Left lung (tissue), 4 donors: ENCODE measurements at regions not wholly inside any gene's neighbourhood (a gene's known extent, or its start where the extent isn't known, plus 50 kb on each side); places are given as distances from the start of the nearest gene placed in this dataset.

ENCODE experiments used
- ATAC-seq: fragments of 200-7000 bp; cut with Tn5 transposase; one replicate; pipeline ENCODE4 v1.9.1; 2020; ENCODE audit warnings: moderate library complexity
- DNase-seq, 4 donors: peaks; one replicate each; pipeline ENCODE4 v3.0.0-alpha.2; 2013 to 2020
- H3K27ac ChIP-seq, 2 donors: fragments of 200-600 bp; sonication (generic) in 1 of 2; one replicate each; pipeline versions ENCODE4 v1.5.0 to v1.8.0; 2020 to 2021
- H3K27me3 ChIP-seq, 2 donors: fragments of 200-600 bp; sonication (generic) in 1 of 2; one replicate each; pipeline versions ENCODE4 v1.5.0 to v1.8.0; 2020 to 2021
- H3K36me3 ChIP-seq, 2 donors: fragments of 200-600 bp; sonication (generic) in 1 of 2; one replicate each; pipeline versions ENCODE4 v1.5.0 to v1.8.0; 2020 to 2021
- H3K4me1 ChIP-seq, 2 donors: fragments of 200-600 bp; one replicate each; pipeline ENCODE4 v1.8.0; 2021
- H3K4me3 ChIP-seq, 2 donors: fragments of 200-600 bp; sonication (generic) in 1 of 2; one replicate each; pipeline versions ENCODE4 v1.5.0 to v1.8.0; 2020 to 2021; ENCODE audit warnings: mild to moderate bottlenecking in 1 of 2
- H3K9me3 ChIP-seq, 2 donors: fragments of 200-600 bp; sonication (generic) in 1 of 2; one replicate each; pipeline versions ENCODE4 v1.5.0 to v1.8.0; 2020 to 2021
- CTCF ChIP-seq, 2 donors: fragments of 200-600 bp; sonication (generic) in 1 of 2; IDR thresholded peaks; one replicate each; pipeline versions ENCODE4 v1.5.0 to v1.8.0; 2021; ENCODE audit warnings: antibody characterized with exemption in 2 of 2
- intact Hi-C, 2 donors: fragments of 100-400 bp; cut with DNase I; formaldehyde crosslinking; loops; one replicate each; pipeline versions ENCODE4 v1.11.2 to v1.14.2; 2022
- donor health status: DM: no; HTN: yes; CAD: no.
- donor health status: DM: no; HTN: no; CAD: no.

- ATAC-seq: no peak
- DNase-seq: no peak
- Histone ChIP-seq H3K9me3 (peaks cover 0 to 3% of the 10 kb centered on the region in 2 donors), H3K36me3 (no peaks in the 10 kb centered on the region), H3K27me3 (no peaks in the 10 kb centered on the region), H3K27ac (no peak overlapping the region), H3K4me1 (no peaks in the 10 kb centered on the region), H3K4me3 (no peak overlapping the region)
- no peak for TF ChIP-seq CTCF (IDR thresholded peaks at IDR 0.05)
- intact Hi-C loops: no loop called here
Measured at GRCh38 chr3:25338158-25338725, 89.8 kb upstream of the RARB start.

- H3K27ac ChIP-seq: no peak overlapping the region
- TF ChIP-seq CTCF (IDR thresholded peaks at IDR 0.05): no peak
- H3K36me3 ChIP-seq: no peaks in the 10 kb centered on the region
- DNase-seq (no peak), ATAC-seq (no peak)
- no peaks in the 10 kb centered on the region for H3K27me3 ChIP-seq
- no peak overlapping the region for H3K4me3 ChIP-seq
- intact Hi-C loops: no loop called here
- no peaks in the 10 kb centered on the region for H3K4me1 ChIP-seq
- H3K9me3 ChIP-seq: peaks cover 0 to 1% of the 10 kb centered on the region in 2 donors
Measured at GRCh38 chr3:25339225-25339624, 88.8 kb upstream of the RARB start.

GRCh38 chr3:25344670-25345069, 83.4 kb upstream of the RARB start:
- TF ChIP-seq CTCF (IDR thresholded peaks at IDR 0.05): no peak
- H3K4me1 ChIP-seq: no peaks in the 10 kb centered on the region
- intact Hi-C loops: no loop called here
- no peak for DNase-seq
- H3K27ac ChIP-seq: no peak overlapping the region
- ATAC-seq: no peak
- H3K9me3 ChIP-seq: no peaks in the 10 kb centered on the region
- H3K4me3 ChIP-seq: no peak overlapping the region
- no peaks in the 10 kb centered on the region for H3K36me3 ChIP-seq
- no peaks in the 10 kb centered on the region for H3K27me3 ChIP-seq

- no peaks in the 10 kb centered on the region for H3K9me3 ChIP-seq
- no peaks in the 10 kb centered on the region for H3K27me3 ChIP-seq
- no peak overlapping the region for H3K27ac ChIP-seq
- TF ChIP-seq CTCF (IDR thresholded peaks at IDR 0.05): no peak
- ATAC-seq: no peak
- no peaks in the 10 kb centered on the region for H3K36me3 ChIP-seq
- no peaks in the 10 kb centered on the region for H3K4me1 ChIP-seq
- no peak overlapping the region for H3K4me3 ChIP-seq
- intact Hi-C loops: no loop called here
- no peak for DNase-seq
Measured at GRCh38 chr3:25349095-25349494, 79.0 kb upstream of the RARB start.

- ATAC-seq: no peak
- no peak for DNase-seq
- H3K36me3 ChIP-seq: no peaks in the 10 kb centered on the region
Measured at GRCh38 chr3:25349828-25350724, 78.0 kb upstream of the RARB start.

More at GRCh38 chr3:25349828-25350724, 78.0 kb upstream of the RARB start:
- H3K9me3 ChIP-seq: no peaks in the 10 kb centered on the region
- TF ChIP-seq CTCF (IDR thresholded peaks at IDR 0.05): no peak
- H3K4me1 ChIP-seq: peaks cover 0 to 2% of the 10 kb centered on the region in 2 donors
- intact Hi-C loops: no loop called here
- H3K27ac ChIP-seq: no peak overlapping the region
- H3K4me3 ChIP-seq: no peak overlapping the region
- no peaks in the 10 kb centered on the region for H3K27me3 ChIP-seq
